ENCODE measurements at regions not wholly inside any gene's neighbourhood (a gene's known extent, or its start where the extent isn't known, plus 50 kb on each side); places are given as distances from the start of the nearest gene placed in this dataset.

GRCh38 chr13:103945836-103946235 is 879.6 kb upstream of the SLC10A2 start:
- peaks cover 4% of the 10 kb centered on the region for H3K36me3 Mint-ChIP-seq
- ATAC-seq: no peak
- no peak overlapping the region for H3K4me3 Mint-ChIP-seq
- H3K27me3 Mint-ChIP-seq: no peaks in the 10 kb centered on the region
- no peaks in the 10 kb centered on the region for H3K4me1 Mint-ChIP-seq (ENCODE audit: low read depth in 2 of 2)
- no peak for DNase-seq (ENCODE audit: low spot score)
- H3K9me3 Mint-ChIP-seq: peaks cover 22% of the 10 kb centered on the region
- H3K27ac Mint-ChIP-seq: no peak overlapping the region

DNA sequence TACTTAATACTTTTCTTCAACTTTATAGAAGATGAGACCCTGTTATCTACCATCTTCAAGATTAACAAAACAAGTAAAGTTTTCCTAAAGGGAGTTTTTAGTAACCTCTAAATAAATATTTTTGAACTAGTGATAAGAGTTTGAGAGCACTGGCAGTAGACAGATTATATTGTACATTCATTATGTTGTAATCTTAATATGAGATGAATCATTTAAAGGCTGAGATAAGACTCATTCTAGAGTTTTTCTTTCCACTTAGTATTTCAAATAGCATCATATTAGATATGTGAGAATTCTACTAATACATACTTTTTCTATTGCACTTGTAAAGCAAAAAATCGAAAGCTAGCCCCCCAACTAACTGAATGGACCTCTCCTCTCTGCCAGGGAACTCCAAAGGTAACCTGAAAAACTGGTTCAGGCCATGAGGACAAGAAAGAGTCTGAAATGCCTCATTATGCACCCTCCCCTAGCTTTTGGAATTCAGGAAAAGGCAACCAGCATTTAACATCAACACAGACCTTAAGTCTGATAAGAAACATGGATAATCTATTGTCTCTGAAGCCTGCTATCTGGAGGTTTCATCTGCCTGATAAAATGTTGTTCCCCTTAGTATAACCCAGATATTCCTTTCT is 875.4 kb upstream of the SLC10A2 start:
- Mint-ChIP-seq H3K27ac (no peak overlapping the region), H3K4me1 (ENCODE audit: low read depth in 2 of 2) (no peaks in the 10 kb centered on the region), H3K27me3 (no peaks in the 10 kb centered on the region), H3K9me3 (peaks cover 12% of the 10 kb centered on the region), H3K36me3 (no peaks in the 10 kb centered on the region), H3K4me3 (no peak overlapping the region)
- DNase-seq (ENCODE audit: low spot score) (no peak), ATAC-seq (no peak)

- Mint-ChIP-seq H3K27ac (no peak overlapping the region), H3K36me3 (no peaks in the 10 kb centered on the region), H3K9me3 (peaks cover 10% of the 10 kb centered on the region), H3K4me3 (no peak overlapping the region), H3K27me3 (no peaks in the 10 kb centered on the region), H3K4me1 (ENCODE audit: low read depth in 2 of 2) (no peaks in the 10 kb centered on the region)
- DNase-seq (ENCODE audit: low spot score): no peak
- no peak for ATAC-seq
These were observed 868.9 kb upstream of the SLC10A2 start for GRCh38 chr13:103935117-103935516.

GRCh38 chr13:103931885-103932284 is 865.7 kb upstream of the SLC10A2 start:
- Mint-ChIP-seq H3K27me3 (no peaks in the 10 kb centered on the region), H3K27ac (no peak overlapping the region), H3K4me3 (no peak overlapping the region), H3K4me1 (ENCODE audit: low read depth in 2 of 2) (no peaks in the 10 kb centered on the region), H3K36me3 (no peaks in the 10 kb centered on the region), H3K9me3 (peaks cover 18% of the 10 kb centered on the region)
- ATAC-seq (no peak), DNase-seq (ENCODE audit: low spot score) (no peak)

DNA sequence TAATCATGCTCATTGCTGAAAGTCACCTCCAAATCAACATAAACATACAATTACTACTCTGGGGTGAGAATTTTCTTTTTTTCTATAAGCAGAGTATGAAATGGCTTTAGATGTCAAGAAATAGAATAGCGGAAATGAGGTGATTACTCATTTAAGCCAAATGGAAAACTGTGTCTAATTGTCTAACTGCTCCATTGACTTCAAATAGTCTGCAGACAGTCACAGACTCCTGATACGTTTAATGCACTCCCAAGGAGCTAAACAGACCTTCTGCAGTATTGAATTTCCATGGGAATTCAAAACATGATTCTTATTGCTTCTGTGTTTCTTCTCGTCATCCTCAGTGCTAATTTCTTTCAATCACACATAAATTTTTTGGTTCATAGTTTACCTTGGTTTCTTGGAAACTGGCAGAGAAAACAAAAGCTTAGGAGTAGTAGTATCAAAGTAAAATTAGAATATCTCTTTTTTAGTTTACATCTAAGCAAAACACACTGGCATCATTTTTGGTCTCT is 865.2 kb upstream of the SLC10A2 start:
- Mint-ChIP-seq H3K9me3 (peaks cover 18% of the 10 kb centered on the region), H3K27me3 (no peaks in the 10 kb centered on the region), H3K4me3 (no peak overlapping the region), H3K4me1 (ENCODE audit: low read depth in 2 of 2) (no peaks in the 10 kb centered on the region), H3K36me3 (no peaks in the 10 kb centered on the region), H3K27ac (no peak overlapping the region)
- ATAC-seq (no peak), DNase-seq (ENCODE audit: low spot score) (no peak)

- H3K4me3 Mint-ChIP-seq: no peak overlapping the region
- DNase-seq (ENCODE audit: low spot score): no peak
These were observed 859.9 kb upstream of the SLC10A2 start for GRCh38 chr13:103926118-103926517.

DNA sequence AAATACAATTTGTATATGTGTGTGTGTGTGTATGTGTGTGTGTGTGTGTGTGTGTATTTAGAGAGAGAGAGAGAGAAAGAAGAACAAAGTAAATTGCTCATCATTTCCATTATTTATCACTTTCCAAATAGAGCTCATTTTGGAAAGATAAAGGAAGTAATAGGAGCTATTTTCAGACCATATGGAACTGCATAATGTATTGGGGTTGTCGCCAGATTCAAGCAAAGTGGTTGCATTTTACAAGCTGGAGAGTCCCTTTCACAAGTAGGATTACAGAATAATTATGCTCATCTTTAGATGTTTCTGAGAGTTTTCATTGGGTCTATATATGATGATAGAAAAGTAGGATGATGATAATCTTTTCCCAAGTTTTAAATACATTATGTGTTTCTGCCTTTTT is 842.7 kb upstream of the SLC10A2 start:
- ATAC-seq: no peak
- Mint-ChIP-seq H3K27me3 (no peaks in the 10 kb centered on the region), H3K4me3 (no peak overlapping the region), H3K36me3 (no peaks in the 10 kb centered on the region), H3K4me1 (ENCODE audit: low read depth in 2 of 2) (no peaks in the 10 kb centered on the region), H3K27ac (no peak overlapping the region), H3K9me3 (peaks cover 3% of the 10 kb centered on the region)
- DNase-seq (ENCODE audit: low spot score): no peak

More at GRCh38 chr13:103926118-103926517, 859.9 kb upstream of the SLC10A2 start:
- H3K27me3 Mint-ChIP-seq: no peaks in the 10 kb centered on the region
- H3K27ac Mint-ChIP-seq: no peak overlapping the region
- no peaks in the 10 kb centered on the region for H3K4me1 Mint-ChIP-seq (ENCODE audit: low read depth in 2 of 2)
- H3K9me3 Mint-ChIP-seq: peaks cover 20% of the 10 kb centered on the region
- no peaks in the 10 kb centered on the region for H3K36me3 Mint-ChIP-seq
- ATAC-seq: no peak

DNA sequence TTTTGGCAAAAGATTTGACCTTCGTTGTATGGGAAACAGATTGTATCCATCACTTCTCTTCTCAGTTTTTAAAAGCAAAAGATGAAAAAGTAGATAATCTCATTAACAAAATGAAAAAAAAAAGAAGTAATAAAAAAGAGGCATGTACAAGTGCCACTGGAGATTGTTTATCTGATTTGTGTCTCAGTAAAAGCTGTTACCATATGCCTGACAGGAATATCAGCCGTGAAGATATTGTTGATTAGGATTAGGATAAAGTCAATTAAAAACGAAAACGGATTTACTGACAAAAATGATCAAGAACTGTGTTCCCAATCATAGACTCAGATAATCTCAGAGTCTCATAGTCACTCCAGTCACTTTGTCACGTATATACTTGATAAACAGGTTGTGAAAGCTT is 842.1 kb upstream of the SLC10A2 start:
- H3K4me3 Mint-ChIP-seq: no peak overlapping the region
- no peaks in the 10 kb centered on the region for H3K4me1 Mint-ChIP-seq (ENCODE audit: low read depth in 2 of 2)
- no peak for ATAC-seq
- no peak for DNase-seq (ENCODE audit: low spot score)
- peaks cover 3% of the 10 kb centered on the region for H3K9me3 Mint-ChIP-seq
- no peak overlapping the region for H3K27ac Mint-ChIP-seq
- H3K27me3 Mint-ChIP-seq: no peaks in the 10 kb centered on the region
- H3K36me3 Mint-ChIP-seq: no peaks in the 10 kb centered on the region

GRCh38 chr13:103903790-103904189 is 837.6 kb upstream of the SLC10A2 start:
- peaks cover 3% of the 10 kb centered on the region for H3K9me3 Mint-ChIP-seq
- H3K4me3 Mint-ChIP-seq: no peak overlapping the region
- ATAC-seq: no peak
- no peaks in the 10 kb centered on the region for H3K27me3 Mint-ChIP-seq
- no peak overlapping the region for H3K27ac Mint-ChIP-seq
- no peaks in the 10 kb centered on the region for H3K4me1 Mint-ChIP-seq (ENCODE audit: low read depth in 2 of 2)
- no peak for DNase-seq (ENCODE audit: low spot score)
- H3K36me3 Mint-ChIP-seq: no peaks in the 10 kb centered on the region

GRCh38 chr13:103898481-103898880 is 832.3 kb upstream of the SLC10A2 start:
- H3K36me3 Mint-ChIP-seq: no peaks in the 10 kb centered on the region
- no peak for ATAC-seq
- H3K9me3 Mint-ChIP-seq: no peaks in the 10 kb centered on the region
- no peak for DNase-seq (ENCODE audit: low spot score)
- no peak overlapping the region for H3K4me3 Mint-ChIP-seq
- no peaks in the 10 kb centered on the region for H3K4me1 Mint-ChIP-seq (ENCODE audit: low read depth in 2 of 2)
- H3K27me3 Mint-ChIP-seq: no peaks in the 10 kb centered on the region
- H3K27ac Mint-ChIP-seq: no peak overlapping the region

- H3K27ac Mint-ChIP-seq: no peak overlapping the region
These were observed 829.8 kb upstream of the SLC10A2 start for GRCh38 chr13:103895835-103896531.

GRCh38 chr13:103894626-103895025 is 828.4 kb upstream of the SLC10A2 start:
- Mint-ChIP-seq H3K4me1 (ENCODE audit: low read depth in 2 of 2) (no peaks in the 10 kb centered on the region), H3K36me3 (no peaks in the 10 kb centered on the region), H3K9me3 (no peaks in the 10 kb centered on the region), H3K4me3 (no peak overlapping the region), H3K27ac (no peak overlapping the region), H3K27me3 (no peaks in the 10 kb centered on the region)
- ATAC-seq (no peak), DNase-seq (ENCODE audit: low spot score) (no peak)

More at GRCh38 chr13:103895835-103896531, 829.8 kb upstream of the SLC10A2 start:
- H3K9me3 Mint-ChIP-seq: no peaks in the 10 kb centered on the region
- DNase-seq (ENCODE audit: low spot score): no peak
- H3K4me3 Mint-ChIP-seq: no peak overlapping the region
- ATAC-seq: no peak
- H3K27me3 Mint-ChIP-seq: no peaks in the 10 kb centered on the region
- H3K36me3 Mint-ChIP-seq: no peaks in the 10 kb centered on the region
- no peaks in the 10 kb centered on the region for H3K4me1 Mint-ChIP-seq (ENCODE audit: low read depth in 2 of 2)

DNA sequence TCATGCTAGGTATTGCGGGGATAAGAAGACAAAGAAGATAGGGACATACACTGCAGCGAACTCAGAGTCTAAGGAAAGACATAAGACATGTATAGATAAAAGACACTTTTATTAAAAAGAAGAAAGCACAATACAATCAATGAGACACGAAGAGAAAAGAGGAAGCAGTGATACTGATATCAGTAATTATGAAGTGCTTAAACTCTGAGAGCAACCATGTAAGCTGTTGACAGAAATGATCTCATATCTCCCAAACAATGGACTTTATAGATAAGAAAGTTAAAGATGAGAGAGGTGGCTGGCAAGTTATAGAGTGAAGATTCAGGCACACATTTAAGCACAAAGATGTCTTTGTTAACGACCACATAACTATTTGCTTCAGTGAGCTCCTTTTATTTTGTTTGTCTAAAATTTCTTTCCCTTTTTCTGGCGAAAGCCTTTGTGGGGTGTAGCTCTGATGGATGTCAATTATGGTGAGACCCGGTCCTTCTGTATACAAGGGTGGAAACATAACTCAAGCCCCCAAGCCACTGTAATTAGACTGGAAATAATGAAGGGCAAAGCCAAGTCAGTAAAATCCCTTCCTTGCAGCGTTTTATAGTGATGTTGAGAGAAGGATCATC is 818.0 kb upstream of the SLC10A2 start:
- H3K9me3 Mint-ChIP-seq: peaks cover 11% of the 10 kb centered on the region
- ATAC-seq (no peak), DNase-seq (ENCODE audit: low spot score) (no peak)
- no peaks in the 10 kb centered on the region for H3K27me3 Mint-ChIP-seq
- no peak overlapping the region for H3K4me3 Mint-ChIP-seq
- H3K36me3 Mint-ChIP-seq: no peaks in the 10 kb centered on the region
- H3K4me1 Mint-ChIP-seq (ENCODE audit: low read depth in 2 of 2): no peaks in the 10 kb centered on the region
- no peak overlapping the region for H3K27ac Mint-ChIP-seq

DNA sequence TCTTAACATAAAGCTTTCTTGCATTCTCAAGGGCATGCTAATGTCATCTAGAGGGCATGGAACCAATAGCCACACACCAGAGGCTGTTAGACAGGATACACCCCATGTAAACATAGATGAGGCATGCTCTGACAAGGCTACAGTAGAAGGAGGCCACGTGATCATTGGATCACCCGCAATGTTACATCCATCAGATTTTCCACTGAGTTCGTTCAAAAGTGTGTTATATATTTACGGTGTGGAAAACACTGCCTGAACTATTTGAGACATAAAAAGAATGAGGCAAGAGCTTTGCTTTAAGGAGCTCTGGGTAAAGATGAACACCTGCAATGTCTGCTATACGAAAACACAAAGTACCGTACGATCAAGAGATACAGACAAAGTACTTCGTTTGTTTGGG is 817.5 kb upstream of the SLC10A2 start:
- DNase-seq (ENCODE audit: low spot score): no peak
- Mint-ChIP-seq H3K4me1 (ENCODE audit: low read depth in 2 of 2) (no peaks in the 10 kb centered on the region), H3K27ac (no peak overlapping the region), H3K36me3 (no peaks in the 10 kb centered on the region), H3K9me3 (peaks cover 11% of the 10 kb centered on the region), H3K4me3 (no peak overlapping the region), H3K27me3 (no peaks in the 10 kb centered on the region)
- no peak for ATAC-seq
